DND-41 (cell line): ENCODE measurements at regions not wholly inside any gene's neighbourhood (a gene's known extent, or its start where the extent isn't known, plus 50 kb on each side); places are given as distances from the start of the nearest gene placed in this dataset.

Experiments used
- ATAC-seq: fragments of 200-7000 bp; cut with Tn5 transposase; 3 replicates; pipeline ENCODE4 v1.9.1; 2021; ENCODE audit warnings: low read depth; ENCODE audit not compliant: insufficient read depth
- DNase-seq: peaks from one replicate; pipeline ENCODE4 v3.0.0-alpha.2; 2020
- H2AFZ ChIP-seq: 2 replicates; pipeline ENCODE4 v1.6.0; 2012; ENCODE audit warnings: low read depth, low read length
- H3K27ac ChIP-seq: 2 replicates; pipeline ENCODE4 v1.5.1; 2012; ENCODE audit warnings: low read length, inconsistent platforms
- H3K27me3 ChIP-seq: fragments of 200-600 bp; sonication (generic); 2 replicates; pipeline ENCODE4 v1.6.0; 2012; ENCODE audit warnings: low read length, mild to moderate bottlenecking, inconsistent platforms; ENCODE audit not compliant: insufficient read depth, poor library complexity
- H3K36me3 ChIP-seq: 2 replicates; pipeline ENCODE4 v1.5.1; 2012; ENCODE audit warnings: low read length, inconsistent platforms; ENCODE audit not compliant: insufficient read depth
- H3K4me1 ChIP-seq: 2 replicates; pipeline ENCODE4 v1.5.1; 2012; ENCODE audit warnings: mild to moderate bottlenecking, low read length; ENCODE audit not compliant: insufficient read depth
- H3K4me2 ChIP-seq: 2 replicates; pipeline ENCODE4 v1.6.0; 2012; ENCODE audit warnings: mild to moderate bottlenecking, moderate library complexity, low read length, inconsistent platforms; ENCODE audit not compliant: insufficient read depth
- H3K4me3 ChIP-seq, 2 experiments: fragments of 200-600 bp in 1 of 2; shearing (Covaris generic) in 1 of 2; 2 replicates each; pipeline ENCODE4 v1.5.1; 2012 to 2016; ENCODE audit warnings: inconsistent platforms in 2 of 2, low read length in 2 of 2, mild to moderate bottlenecking in 2 of 2, low read depth in 1 of 2, moderate library complexity in 1 of 2
- H3K79me2 ChIP-seq: 2 replicates; pipeline ENCODE4 v1.6.0; 2012; ENCODE audit warnings: low read length, inconsistent platforms; ENCODE audit not compliant: insufficient read depth
- H3K9ac ChIP-seq: 2 replicates; pipeline ENCODE4 v1.6.0; 2012; ENCODE audit warnings: low read depth, mild to moderate bottlenecking, inconsistent platforms, low read length, moderate library complexity
- H3K9me3 ChIP-seq: 2 replicates; pipeline ENCODE4 v1.5.1; 2012; ENCODE audit warnings: low read length, moderate library complexity, mild to moderate bottlenecking, inconsistent platforms; ENCODE audit not compliant: insufficient read depth, severe bottlenecking
- H4K20me1 ChIP-seq: 2 replicates; pipeline ENCODE4 v1.6.0; 2012; ENCODE audit warnings: low read length; ENCODE audit not compliant: insufficient read depth
- CTCF ChIP-seq: IDR thresholded peaks from 2 replicates; pipeline ENCODE4 v1.5.1; 2012; ENCODE audit warnings: borderline replicate concordance, low read length, moderate library complexity, mild to moderate bottlenecking; ENCODE audit not compliant: poor library complexity, severe bottlenecking; ENCODE audit errors: extremely low read depth
- EZH2 ChIP-seq: IDR thresholded peaks from 3 replicates; pipeline ENCODE4 v1.6.1; 2012; ENCODE audit warnings: borderline replicate concordance, low read depth, mild to moderate bottlenecking, moderate library complexity, low read length, inconsistent platforms; ENCODE audit not compliant: severe bottlenecking

GRCh38 chr5:164980480-164980879, 1475.1 kb downstream of the MAT2B start:
- H3K4me1 ChIP-seq, result no peaks in the 10 kb centered on the region
- ATAC-seq, result no peak
- TF ChIP-seq EZH2, result no peak
- TF ChIP-seq CTCF, result no peak

GRCh38 chr5:164998142-164998541, 1492.7 kb downstream of the MAT2B start:
- H3K4me3 ChIP-seq, result no peak overlapping the region
- no peak for ATAC-seq
- H4K20me1 ChIP-seq, result no peaks in the 10 kb centered on the region
- no peak overlapping the region for H3K27ac ChIP-seq
- no peak overlapping the region for H3K4me2 ChIP-seq
- H3K27me3 ChIP-seq, result no peaks in the 10 kb centered on the region
- H3K9ac ChIP-seq, result no peak overlapping the region
- H3K4me1 ChIP-seq, result no peaks in the 10 kb centered on the region
- no peaks in the 10 kb centered on the region for H3K9me3 ChIP-seq
- no peak overlapping the region for H2AFZ ChIP-seq
- no peaks in the 10 kb centered on the region for H3K36me3 ChIP-seq
- DNase-seq, result no peak
- TF ChIP-seq CTCF (no peak), EZH2 (no peak)
- no peaks in the 10 kb centered on the region for H3K79me2 ChIP-seq

More at GRCh38 chr5:164980480-164980879, 1475.1 kb downstream of the MAT2B start:
- Histone ChIP-seq H3K4me3 (no peak overlapping the region), H3K79me2 (no peaks in the 10 kb centered on the region), H3K36me3 (no peaks in the 10 kb centered on the region), H2AFZ (no peak overlapping the region), H4K20me1 (no peaks in the 10 kb centered on the region), H3K4me2 (no peak overlapping the region), H3K27ac (no peak overlapping the region), H3K9ac (no peak overlapping the region), H3K9me3 (no peaks in the 10 kb centered on the region), H3K27me3 (no peaks in the 10 kb centered on the region)
- DNase-seq, result no peak

GRCh38 chr5:164998590-164998989, 1493.2 kb downstream of the MAT2B start:
- no peak for DNase-seq
- no peaks in the 10 kb centered on the region for H3K27me3 ChIP-seq
- H3K4me1 ChIP-seq, result no peaks in the 10 kb centered on the region
- H2AFZ ChIP-seq, result no peak overlapping the region
- no peaks in the 10 kb centered on the region for H4K20me1 ChIP-seq
- no peak overlapping the region for H3K9ac ChIP-seq
- no peak for ATAC-seq
- H3K4me2 ChIP-seq, result no peak overlapping the region
- no peak overlapping the region for H3K4me3 ChIP-seq
- no peak for TF ChIP-seq CTCF
- TF ChIP-seq EZH2, result no peak
- H3K36me3 ChIP-seq, result no peaks in the 10 kb centered on the region
- H3K27ac ChIP-seq, result no peak overlapping the region
- H3K9me3 ChIP-seq, result no peaks in the 10 kb centered on the region
- no peaks in the 10 kb centered on the region for H3K79me2 ChIP-seq
